Nephron (organoid): ENCODE measurements at regions not wholly inside any gene's neighbourhood (a gene's known extent, or its start where the extent isn't known, plus 50 kb on each side); places are given as distances from the start of the nearest gene placed in this dataset.

Source experiments
- H3K27ac Mint-ChIP-seq, 3 experiments: 2 replicates each; pipeline ENCODE4 v1.8.0; 2020; ENCODE audit warnings: mixed read lengths in 3 of 3, mild to moderate bottlenecking in 2 of 3, moderate library complexity in 1 of 3
- H3K27me3 Mint-ChIP-seq: 2 replicates; pipeline ENCODE4 v1.8.0; 2021; ENCODE audit warnings: low read depth, mild to moderate bottlenecking, moderate library complexity, mixed read lengths
- H3K36me3 Mint-ChIP-seq: 2 replicates; pipeline ENCODE4 v1.8.0; 2020; ENCODE audit warnings: low read depth, mixed read lengths
- H3K4me1 Mint-ChIP-seq: 2 replicates; pipeline ENCODE4 v1.8.0; 2020; ENCODE audit warnings: mixed read lengths
- H3K4me3 Mint-ChIP-seq, 3 experiments: 2 replicates each; pipeline ENCODE4 v1.8.0; 2020; ENCODE audit warnings: mild to moderate bottlenecking in 3 of 3, mixed read lengths in 3 of 3, moderate library complexity in 2 of 3
- H3K9me3 Mint-ChIP-seq: 2 replicates; pipeline ENCODE4 v1.8.0; 2020; ENCODE audit warnings: mixed read lengths
- TF ChIP-seq, protein P1 (sequence below), 3 experiments: fragments of 200-600 bp; sonication (generic); IDR thresholded peaks; one replicate each; pipeline ENCODE4 v1.5.0; 2021; ENCODE audit warnings: antibody characterized with exemption in 3 of 3; ENCODE audit not compliant: unreplicated experiment in 3 of 3

DNA sequence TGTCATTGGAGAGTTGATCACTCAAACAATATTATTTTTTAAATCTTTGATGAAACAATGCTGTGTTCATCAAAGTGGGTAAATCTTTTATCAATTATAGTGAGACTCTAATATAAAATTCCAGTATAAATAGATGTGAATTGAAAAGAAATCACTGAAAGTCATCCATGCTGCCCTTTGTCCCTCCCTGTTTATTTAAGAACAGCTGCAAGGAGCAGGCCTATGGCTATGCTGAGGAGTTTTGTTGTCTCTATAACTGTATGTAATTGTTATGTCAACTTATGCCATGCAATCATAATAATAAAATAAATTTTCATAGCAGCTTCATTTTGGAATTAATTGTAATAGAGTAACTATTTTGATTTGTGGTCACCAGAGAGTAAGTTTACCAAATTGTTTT lies 1272.4 kb upstream of the ADGRL4 start:
- Mint-ChIP-seq H3K36me3 (no peaks in the 10 kb centered on the region), H3K27me3 (no peaks in the 10 kb centered on the region), H3K27ac (no peak overlapping the region), H3K9me3 (no peaks in the 10 kb centered on the region), H3K4me3 (no peak overlapping the region), H3K4me1 (no peaks in the 10 kb centered on the region)
- TF ChIP-seq, protein P1, sequence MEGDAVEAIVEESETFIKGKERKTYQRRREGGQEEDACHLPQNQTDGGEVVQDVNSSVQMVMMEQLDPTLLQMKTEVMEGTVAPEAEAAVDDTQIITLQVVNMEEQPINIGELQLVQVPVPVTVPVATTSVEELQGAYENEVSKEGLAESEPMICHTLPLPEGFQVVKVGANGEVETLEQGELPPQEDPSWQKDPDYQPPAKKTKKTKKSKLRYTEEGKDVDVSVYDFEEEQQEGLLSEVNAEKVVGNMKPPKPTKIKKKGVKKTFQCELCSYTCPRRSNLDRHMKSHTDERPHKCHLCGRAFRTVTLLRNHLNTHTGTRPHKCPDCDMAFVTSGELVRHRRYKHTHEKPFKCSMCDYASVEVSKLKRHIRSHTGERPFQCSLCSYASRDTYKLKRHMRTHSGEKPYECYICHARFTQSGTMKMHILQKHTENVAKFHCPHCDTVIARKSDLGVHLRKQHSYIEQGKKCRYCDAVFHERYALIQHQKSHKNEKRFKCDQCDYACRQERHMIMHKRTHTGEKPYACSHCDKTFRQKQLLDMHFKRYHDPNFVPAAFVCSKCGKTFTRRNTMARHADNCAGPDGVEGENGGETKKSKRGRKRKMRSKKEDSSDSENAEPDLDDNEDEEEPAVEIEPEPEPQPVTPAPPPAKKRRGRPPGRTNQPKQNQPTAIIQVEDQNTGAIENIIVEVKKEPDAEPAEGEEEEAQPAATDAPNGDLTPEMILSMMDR (IDR thresholded peaks at IDR 0.05; ENCODE audit: unreplicated experiment in 3 of 3): no peak

DNA sequence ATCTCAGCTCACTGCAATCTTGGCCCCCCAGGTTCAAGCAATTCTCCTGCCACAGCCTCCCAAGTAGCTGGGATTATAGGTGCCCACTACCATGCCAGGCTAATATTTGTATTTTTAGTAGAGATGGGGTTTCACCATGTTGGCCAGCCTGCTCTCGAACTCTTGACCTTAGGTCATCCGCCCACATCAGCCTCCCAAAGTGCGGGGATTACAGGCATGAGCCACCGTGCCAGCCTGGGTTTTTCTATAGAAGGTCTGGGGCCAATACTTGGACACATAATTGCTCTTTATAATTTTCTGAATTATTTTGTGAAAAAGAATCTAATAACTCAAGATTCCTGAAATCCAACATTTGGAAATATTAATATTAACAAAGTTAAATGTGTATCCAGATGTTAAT lies 1267.7 kb upstream of the ADGRL4 start:
- no peaks in the 10 kb centered on the region for H3K9me3 Mint-ChIP-seq
- H3K4me3 Mint-ChIP-seq: no peak overlapping the region
- H3K27ac Mint-ChIP-seq: no peak overlapping the region
- H3K36me3 Mint-ChIP-seq: no peaks in the 10 kb centered on the region
- no peaks in the 10 kb centered on the region for H3K27me3 Mint-ChIP-seq
- no peaks in the 10 kb centered on the region for H3K4me1 Mint-ChIP-seq
- TF ChIP-seq, protein P1 (IDR thresholded peaks at IDR 0.05; ENCODE audit: unreplicated experiment in 3 of 3): no peak

DNA sequence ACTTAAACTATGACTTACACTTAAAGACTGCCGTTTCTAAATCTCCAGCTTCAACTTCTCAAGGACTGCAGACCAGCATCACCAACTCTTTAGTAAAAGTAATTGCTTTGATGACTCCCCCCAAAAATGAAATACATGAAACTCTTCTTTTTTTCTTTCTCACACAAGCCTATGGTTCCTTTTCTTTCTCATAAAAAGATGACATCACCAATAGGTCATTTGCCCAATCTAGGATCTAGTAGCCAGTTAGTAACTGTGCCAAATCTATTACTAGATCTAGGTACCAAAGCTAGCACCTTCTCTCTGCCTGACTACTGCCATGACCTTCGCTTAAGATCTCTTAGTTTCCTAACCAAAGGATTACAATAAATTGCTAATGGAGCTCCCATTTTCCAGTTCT lies 1266.0 kb upstream of the ADGRL4 start:
- H3K4me3 Mint-ChIP-seq: no peak overlapping the region
- no peaks in the 10 kb centered on the region for H3K27me3 Mint-ChIP-seq
- no peaks in the 10 kb centered on the region for H3K4me1 Mint-ChIP-seq
- no peak overlapping the region for H3K27ac Mint-ChIP-seq
- H3K36me3 Mint-ChIP-seq: no peaks in the 10 kb centered on the region
- H3K9me3 Mint-ChIP-seq: no peaks in the 10 kb centered on the region
- TF ChIP-seq, protein P1 (IDR thresholded peaks at IDR 0.05; ENCODE audit: unreplicated experiment in 3 of 3): no peak

DNA sequence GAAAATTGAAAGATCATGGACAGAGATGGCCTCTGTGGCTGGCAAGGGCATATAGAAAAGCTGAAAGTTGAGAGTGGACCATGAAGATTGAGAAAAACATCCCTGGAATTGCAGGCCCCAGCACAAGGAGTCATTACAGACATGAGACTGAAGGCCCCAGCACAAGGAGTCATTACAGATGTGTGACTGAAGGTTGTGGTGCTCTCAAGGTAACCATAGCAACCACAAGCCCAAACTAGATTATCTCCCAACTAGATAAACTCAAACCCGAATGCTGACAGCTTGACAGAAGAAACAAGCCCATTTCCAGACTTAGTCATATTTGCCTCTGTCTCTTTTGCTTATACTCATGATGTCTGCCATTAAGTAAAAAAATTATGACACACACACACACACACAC lies 1252.1 kb upstream of the ADGRL4 start:
- H3K4me1 Mint-ChIP-seq: no peaks in the 10 kb centered on the region
- TF ChIP-seq, protein P1 (IDR thresholded peaks at IDR 0.05; ENCODE audit: unreplicated experiment in 3 of 3): no peak
- H3K27me3 Mint-ChIP-seq: no peaks in the 10 kb centered on the region
- peaks cover 7% of the 10 kb centered on the region for H3K36me3 Mint-ChIP-seq
- peaks cover 27% of the 10 kb centered on the region for H3K9me3 Mint-ChIP-seq
- H3K27ac Mint-ChIP-seq: no peak overlapping the region
- H3K4me3 Mint-ChIP-seq: no peak overlapping the region

DNA sequence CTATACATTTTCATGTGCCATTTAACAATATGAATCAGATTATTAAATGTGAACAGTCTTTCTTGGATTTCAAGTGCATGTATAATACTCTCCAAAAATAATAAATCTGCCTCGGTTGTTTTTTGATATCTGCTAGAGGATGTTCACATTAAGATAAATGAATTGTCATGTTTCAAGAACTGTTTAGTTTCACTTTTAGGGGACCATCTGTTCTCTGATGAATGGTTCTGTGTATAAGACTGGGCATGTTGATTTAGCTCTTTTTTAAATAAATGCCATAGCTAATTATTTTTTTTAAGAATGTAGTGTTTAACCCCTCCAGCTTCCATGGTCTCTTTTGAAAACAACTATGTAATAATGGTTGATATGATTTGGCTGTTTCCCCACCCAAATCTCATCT lies 1245.1 kb upstream of the ADGRL4 start:
- TF ChIP-seq, protein P1 (IDR thresholded peaks at IDR 0.05; ENCODE audit: unreplicated experiment in 3 of 3): no peak
- H3K27me3 Mint-ChIP-seq: no peaks in the 10 kb centered on the region
- no peak overlapping the region for H3K4me3 Mint-ChIP-seq
- no peak overlapping the region for H3K27ac Mint-ChIP-seq
- peaks cover 11% of the 10 kb centered on the region for H3K9me3 Mint-ChIP-seq
- no peaks in the 10 kb centered on the region for H3K36me3 Mint-ChIP-seq
- no peaks in the 10 kb centered on the region for H3K4me1 Mint-ChIP-seq

DNA sequence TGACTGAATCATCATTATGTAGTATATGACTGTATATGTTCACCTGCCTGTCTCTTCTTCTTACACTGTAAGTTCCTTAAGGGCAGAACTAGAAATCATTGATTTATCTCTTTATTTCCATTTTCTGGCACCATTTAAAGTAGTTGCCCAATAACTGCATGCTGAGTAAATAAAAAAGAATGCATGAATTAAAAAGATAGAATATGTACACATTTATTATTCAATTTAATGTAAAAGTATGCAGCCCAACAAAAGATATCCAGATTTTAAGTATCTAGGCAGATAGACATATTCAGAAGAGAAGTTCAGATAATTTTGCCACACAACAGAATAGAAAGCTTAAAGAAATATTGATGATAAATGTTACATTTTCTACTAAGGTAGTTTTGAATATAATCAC lies 1244.6 kb upstream of the ADGRL4 start:
- no peak overlapping the region for H3K4me3 Mint-ChIP-seq
- no peak overlapping the region for H3K27ac Mint-ChIP-seq
- no peaks in the 10 kb centered on the region for H3K4me1 Mint-ChIP-seq
- TF ChIP-seq, protein P1 (IDR thresholded peaks at IDR 0.05; ENCODE audit: unreplicated experiment in 3 of 3): no peak
- H3K36me3 Mint-ChIP-seq: no peaks in the 10 kb centered on the region
- H3K9me3 Mint-ChIP-seq: peaks cover 11% of the 10 kb centered on the region
- no peaks in the 10 kb centered on the region for H3K27me3 Mint-ChIP-seq
